Glomerular visceral epithelial cell (primary cell): ENCODE measurements at regions not wholly inside any gene's neighbourhood (a gene's known extent, or its start where the extent isn't known, plus 50 kb on each side); places are given as distances from the start of the nearest gene placed in this dataset.
"Not testable (repeated sequence)": the region's sequence is repeated elsewhere in the genome, so short reads cannot be mapped to it uniquely, and the experiment has no call there.

Experiments used
- DNase-seq: peaks from one replicate; pipeline ENCODE4 v3.0.0-alpha.2; 2016; ENCODE audit errors: extremely low spot score

- DNase-seq: no peak
Observed at GRCh38 chr13:111005808-111006505, 91.1 kb upstream of the ANKRD10 start.

- DNase-seq: peak; percentile 59
Observed at GRCh38 chr13:111005364-111005763, 90.5 kb upstream of the ANKRD10 start.

GRCh38 chr13:111004444-111004843, 89.6 kb upstream of the ANKRD10 start:
- DNase-seq: no peak

- no peak for DNase-seq
Observed at GRCh38 chr13:111001636-111002035, 86.8 kb upstream of the ANKRD10 start.

- DNase-seq: no peak
Observed at GRCh38 chr13:110993788-110994187, 78.9 kb upstream of the ANKRD10 start.

GRCh38 chr13:110991991-110992508, 77.2 kb upstream of the ANKRD10 start:
- no peak for DNase-seq

GRCh38 chr13:110989331-110989730, 74.5 kb upstream of the ANKRD10 start:
- no peak for DNase-seq

- no peak for DNase-seq
Observed at GRCh38 chr13:110985541-110985940, 70.7 kb upstream of the ANKRD10 start.

- no peak for DNase-seq
Observed at GRCh38 chr13:110984798-110985197, 69.9 kb upstream of the ANKRD10 start.

- peak; percentile 15 for DNase-seq
Observed at GRCh38 chr13:110984381-110984780, 69.5 kb upstream of the ANKRD10 start.

GRCh38 chr13:110983241-110983640, 68.4 kb upstream of the ANKRD10 start:
- DNase-seq: no peak

GRCh38 chr13:110981379-110981778, 66.5 kb upstream of the ANKRD10 start:
- no peak for DNase-seq

GRCh38 chr13:110980921-110981320, 66.1 kb upstream of the ANKRD10 start:
- DNase-seq: no peak

GRCh38 chr13:110979149-110979548, 64.3 kb upstream of the ANKRD10 start:
- not testable (repeated sequence) for DNase-seq

- no peak for DNase-seq
Observed at GRCh38 chr13:110978390-110978789, 63.5 kb upstream of the ANKRD10 start.

- DNase-seq: no peak
Observed at GRCh38 chr13:110976785-110977184, 61.9 kb upstream of the ANKRD10 start.

GRCh38 chr13:110973007-110973700, 58.3 kb upstream of the ANKRD10 start:
- no peak for DNase-seq

- DNase-seq: peak; percentile 44
Observed at GRCh38 chr13:110971486-110971885, 56.6 kb upstream of the ANKRD10 start.

- DNase-seq: peak; percentile 86
Observed at GRCh38 chr13:110967156-110967855, 52.4 kb upstream of the ANKRD10 start.

GRCh38 chr13:110965755-110966134, 50.9 kb upstream of the ANKRD10 start:
- no peak for DNase-seq

- peak; percentile 90 for DNase-seq
Observed at GRCh38 chr13:110965038-110965754, 50.3 kb upstream of the ANKRD10 start.
